GM18499 (cell line): ENCODE measurements at regions not wholly inside any gene's neighbourhood (a gene's known extent, or its start where the extent isn't known, plus 50 kb on each side); places are given as distances from the start of the nearest gene placed in this dataset.
"Not testable (repeated sequence)": the region's sequence is repeated elsewhere in the genome, so short reads cannot be mapped to it uniquely, and the experiment has no call there.

ENCODE experiments used
- ATAC-seq: cut with Tn5 transposase; IDR thresholded peaks from one replicate; pipeline ENCODE4 v1.9.1; 2021; ENCODE audit warnings: moderate number of reproducible peaks; ENCODE audit not compliant: insufficient read depth, unreplicated experiment

GRCh38 chr6:137545073-137545472 is 50.9 kb upstream of the OLIG3 start:
- no peak for ATAC-seq

DNA sequence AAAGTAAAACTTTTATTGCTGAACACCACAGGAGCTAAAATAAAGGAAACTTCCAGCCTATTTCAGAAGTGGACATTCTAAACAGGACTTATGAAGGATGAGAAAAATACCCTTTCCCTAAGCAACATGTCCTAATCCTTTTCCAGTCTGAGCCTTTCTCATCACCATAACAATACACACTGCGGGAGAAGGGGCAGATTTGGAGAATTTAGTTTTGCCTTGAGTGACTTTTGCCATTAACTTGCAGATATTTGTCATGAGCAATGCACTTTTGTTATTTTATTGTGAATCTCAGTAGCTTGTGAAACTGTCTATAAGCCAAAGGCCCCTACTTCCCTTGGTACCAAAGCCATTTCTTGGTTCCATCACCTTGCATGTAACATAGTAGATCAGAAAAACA is 53.0 kb upstream of the OLIG3 start:
- no peak for ATAC-seq

DNA sequence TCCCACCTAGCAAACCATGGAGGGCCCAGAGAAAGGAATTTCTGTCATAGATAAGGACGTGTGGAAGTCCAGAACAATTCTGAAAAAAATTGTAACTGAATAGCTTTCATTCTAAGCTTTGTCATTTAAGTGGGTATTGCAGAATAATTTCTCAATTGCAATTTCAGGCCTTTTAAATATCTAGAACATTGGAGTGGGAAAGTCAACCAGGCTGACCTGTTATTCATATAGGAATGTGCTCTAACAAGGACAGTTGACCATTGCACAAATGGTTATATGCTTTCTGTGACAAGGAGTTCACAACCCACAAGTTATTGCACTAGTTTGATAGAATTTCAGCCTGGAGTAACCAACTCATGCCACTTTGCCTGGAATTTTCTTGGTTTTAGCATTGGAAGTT is 53.4 kb upstream of the OLIG3 start:
- no peak for ATAC-seq

- no peak for ATAC-seq
Observed at GRCh38 chr6:137549106-137549505, 54.9 kb upstream of the OLIG3 start.

DNA sequence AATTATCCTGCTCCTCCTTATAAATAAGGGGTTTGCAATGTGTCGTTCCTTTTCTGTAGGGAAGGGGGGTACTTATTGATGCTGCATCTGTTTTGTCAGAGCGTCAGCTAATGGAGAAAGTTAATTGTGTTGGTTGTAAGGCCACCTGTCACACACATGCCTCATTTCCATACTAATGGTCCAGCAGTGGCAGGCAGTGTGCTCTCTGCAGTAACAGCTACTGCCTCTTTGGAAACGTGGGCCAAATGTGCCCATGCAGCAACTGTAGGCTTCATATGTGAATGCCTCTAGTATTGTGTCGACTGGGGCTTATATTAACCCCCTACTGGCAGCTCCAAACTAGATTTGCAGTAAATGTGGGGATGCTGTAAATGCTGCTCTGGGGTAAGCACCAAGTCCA is 56.3 kb upstream of the OLIG3 start:
- no peak for ATAC-seq

DNA sequence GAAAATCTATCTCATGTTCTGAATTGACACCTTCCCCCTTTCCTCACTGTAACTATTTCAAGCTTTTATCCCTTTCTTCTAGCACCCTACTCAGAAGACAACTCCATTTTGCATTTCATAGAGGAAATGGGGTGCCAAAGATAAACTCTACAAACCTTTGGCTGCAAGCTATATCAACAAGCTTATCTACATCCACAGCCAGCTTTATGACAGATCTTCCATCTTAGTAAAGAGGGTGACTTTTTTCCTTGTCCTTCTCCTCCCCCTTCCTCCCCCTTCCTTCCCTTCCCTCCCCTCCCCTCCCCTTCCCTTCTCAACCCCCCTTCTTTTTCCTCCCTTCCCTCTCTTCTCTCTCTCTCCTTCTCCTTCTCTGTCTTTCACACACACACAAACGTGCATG is 58.0 kb upstream of the OLIG3 start:
- ATAC-seq: no peak

- no peak for ATAC-seq
Observed at GRCh38 chr6:137552809-137553208, 58.6 kb upstream of the OLIG3 start.

- not testable (repeated sequence) for ATAC-seq
Observed at GRCh38 chr6:137559521-137560183, 65.5 kb upstream of the OLIG3 start.

DNA sequence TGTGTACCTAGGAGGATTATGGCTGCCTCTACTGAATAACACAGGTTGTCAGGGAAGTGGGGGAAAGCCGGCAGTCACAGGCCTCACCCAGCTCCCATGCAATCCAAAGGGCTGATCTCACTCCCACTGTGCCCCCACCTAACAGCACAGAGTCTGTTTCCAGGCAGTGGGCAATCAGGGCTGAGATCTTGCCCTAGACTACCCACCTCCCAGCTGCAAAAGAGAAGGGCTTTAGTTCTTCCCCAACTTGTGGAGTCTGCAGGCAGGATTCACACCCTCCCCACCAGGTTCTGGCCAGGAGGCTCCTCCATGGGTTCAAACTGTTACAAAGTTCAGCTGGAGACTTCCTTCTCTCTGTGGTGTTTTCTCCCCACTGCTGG is 66.0 kb upstream of the OLIG3 start:
- ATAC-seq: no peak

GRCh38 chr6:137568067-137568466 is 73.9 kb upstream of the OLIG3 start:
- ATAC-seq: no peak

DNA sequence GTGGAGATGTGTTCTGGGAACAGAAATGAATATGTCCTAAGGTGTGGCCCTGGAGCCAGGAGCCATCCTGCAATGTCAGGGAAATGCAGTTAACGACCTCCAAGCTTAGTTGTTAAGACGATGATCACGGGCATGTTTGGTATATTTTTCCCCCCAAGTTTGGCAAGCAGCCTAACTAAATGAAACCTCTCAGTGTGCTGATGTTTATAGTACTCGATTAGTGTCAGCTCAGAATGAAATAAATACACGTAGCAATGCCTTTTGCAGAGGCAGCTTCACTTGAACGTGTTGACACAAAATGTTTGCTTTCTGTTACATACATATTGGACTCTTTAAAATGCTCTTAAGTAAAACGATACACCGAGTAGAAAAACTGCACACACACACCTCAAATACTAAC is 76.2 kb upstream of the OLIG3 start:
- ATAC-seq: no peak

GRCh38 chr6:137571854-137572253 is 77.7 kb upstream of the OLIG3 start:
- ATAC-seq: no peak

GRCh38 chr6:137573739-137574138 is 79.5 kb upstream of the OLIG3 start:
- ATAC-seq: no peak

- no peak for ATAC-seq
Observed at GRCh38 chr6:137579612-137580011, 85.4 kb upstream of the OLIG3 start.

- ATAC-seq: no peak
Observed at GRCh38 chr6:137581019-137581707, 87.0 kb upstream of the OLIG3 start.

DNA sequence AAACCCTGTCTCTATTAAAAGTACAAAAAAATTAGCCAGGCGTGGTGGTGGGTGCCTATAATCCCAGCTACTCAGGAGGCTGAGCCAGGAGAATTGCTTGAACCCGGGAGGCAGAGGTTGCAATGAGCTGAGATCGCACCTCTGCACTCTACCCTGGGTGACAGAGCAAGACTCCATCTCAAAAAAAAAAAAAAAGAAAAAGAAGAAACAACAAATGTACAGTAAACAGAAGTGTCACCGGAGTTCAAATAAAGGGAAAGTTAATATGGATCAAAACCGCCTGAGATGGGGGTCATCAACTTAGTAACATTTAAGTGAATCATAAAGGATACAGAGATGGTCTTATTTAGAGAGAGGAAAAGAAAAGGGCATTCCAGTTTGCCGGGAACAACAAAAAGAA is 89.3 kb upstream of the OLIG3 start:
- ATAC-seq: not testable (repeated sequence)

DNA sequence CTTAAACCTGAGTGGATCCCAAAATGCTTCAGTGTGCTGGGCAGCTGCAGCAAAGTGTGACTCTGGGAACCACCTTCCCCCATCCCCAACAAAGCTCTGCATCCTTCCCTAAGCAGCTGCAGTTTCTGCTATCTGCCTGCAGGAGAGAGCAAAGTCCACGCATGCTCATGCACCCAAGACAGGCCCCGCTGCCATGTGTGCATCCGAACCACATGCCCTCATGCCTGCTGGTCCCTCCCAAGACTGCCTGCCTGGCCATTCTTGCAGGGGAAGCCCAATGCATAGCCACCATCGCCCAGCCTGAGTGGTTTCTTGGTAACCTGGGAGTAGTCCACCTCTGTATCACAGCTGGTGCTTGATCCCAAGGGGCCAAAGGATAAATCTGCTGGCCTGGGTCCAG is 94.3 kb upstream of the OLIG3 start:
- ATAC-seq: no peak

DNA sequence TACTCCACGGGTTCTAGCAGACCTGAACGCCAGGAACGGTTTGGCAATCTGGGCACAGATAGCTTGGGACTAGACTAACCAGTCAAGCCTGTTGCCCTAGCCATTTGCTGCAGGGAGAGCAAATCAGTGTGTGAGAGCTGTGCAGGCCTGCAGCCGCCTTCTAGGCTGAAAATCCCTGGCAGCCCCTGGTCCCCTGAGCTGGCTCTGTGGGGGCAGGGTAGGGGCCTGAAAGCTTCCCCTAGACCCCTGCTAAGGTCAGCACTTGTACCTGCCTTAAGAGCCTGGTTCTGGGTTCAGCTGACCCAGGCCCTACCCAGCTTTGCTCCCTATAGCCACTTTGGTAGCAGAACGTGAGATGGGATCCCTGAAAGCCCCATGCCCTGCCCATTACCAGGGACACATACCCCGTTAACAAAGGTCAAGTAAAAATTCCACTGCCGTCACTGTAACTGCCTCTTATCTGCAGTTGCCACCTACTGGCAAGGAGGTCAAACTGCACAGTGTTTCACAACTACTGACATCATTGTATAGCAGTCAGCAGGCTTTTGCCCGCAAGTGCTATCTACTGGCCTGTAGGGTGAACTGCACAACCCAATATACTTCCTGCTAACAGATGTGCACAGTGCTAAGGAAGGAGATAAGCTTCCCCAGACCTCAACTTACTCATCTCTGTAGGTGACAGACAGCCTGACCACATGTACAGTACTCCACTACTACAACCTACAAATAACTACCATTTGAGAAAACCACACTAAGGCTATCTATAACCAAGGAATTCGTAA is 95.1 kb upstream of the OLIG3 start:
- ATAC-seq: peak; percentile 98

GRCh38 chr6:137590684-137591083 is 96.5 kb upstream of the OLIG3 start:
- no peak for ATAC-seq

DNA sequence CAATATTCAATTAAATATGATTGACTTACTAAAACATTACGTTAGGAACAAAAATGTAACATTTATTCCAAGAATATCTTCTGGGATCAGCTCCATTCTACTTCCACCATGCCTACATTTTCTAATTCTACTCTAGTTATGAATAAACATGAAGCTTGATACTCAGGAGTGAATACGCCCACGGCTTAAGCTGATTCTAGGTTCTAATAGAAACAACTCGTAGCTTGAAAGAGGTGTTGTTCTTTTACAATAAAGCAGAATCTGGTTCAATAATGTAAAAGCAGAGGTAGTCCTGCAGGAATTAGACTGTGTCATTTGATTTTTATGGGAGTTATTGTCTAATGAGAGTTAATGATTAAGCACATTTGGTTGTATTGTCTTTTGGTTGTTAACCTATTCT is 107.3 kb upstream of the OLIG3 start:
- no peak for ATAC-seq
